Activated B cell treated with CpG ODN at 0.5 μM for 24 hours (primary cell): ENCODE measurements at regions not wholly inside any gene's neighbourhood (a gene's known extent, or its start where the extent isn't known, plus 50 kb on each side); places are given as distances from the start of the nearest gene placed in this dataset.

Experiments used
- ATAC-seq: fragments of 200-7000 bp; cut with Tn5 transposase; one replicate; pipeline ENCODE4 v1.10.0; 2021; ENCODE audit warnings: low read depth, mild to moderate bottlenecking, moderate library complexity
- CTCF ChIA-PET: fragments of 350-600 bp; sonication (Branson Sonifier 250); formaldehyde crosslinking; loops from one replicate; lab custom pipeline; 2021; ENCODE audit warnings: antibody characterized with exemption; lab: Charles Lee
- POLR2A ChIA-PET: fragments of 350-600 bp; sonication (Branson Sonifier 250); formaldehyde crosslinking; loops from one replicate; lab custom pipeline; 2021; ENCODE audit warnings: antibody characterized with exemption; lab: Charles Lee
- DNase-seq: peaks from one replicate; pipeline ENCODE4 v3.0.0; 2022
- H3K27ac Mint-ChIP-seq: one replicate; pipeline ENCODE4 v1.8.0; 2020; ENCODE audit warnings: mixed read lengths
- H3K27me3 Mint-ChIP-seq: one replicate; pipeline ENCODE4 v1.8.0; 2021; ENCODE audit warnings: mixed read lengths
- H3K36me3 Mint-ChIP-seq: one replicate; pipeline ENCODE4 v1.8.0; 2021; ENCODE audit warnings: low read depth, mixed read lengths
- H3K4me1 Mint-ChIP-seq: one replicate; pipeline ENCODE4 v1.8.0; 2021; ENCODE audit warnings: mixed read lengths
- H3K4me3 Mint-ChIP-seq: one replicate; pipeline ENCODE4 v1.8.0; 2020; ENCODE audit warnings: mild to moderate bottlenecking, mixed read lengths
- H3K9me3 Mint-ChIP-seq: one replicate; pipeline ENCODE4 v1.8.0; 2020; ENCODE audit warnings: mixed read lengths
- intact Hi-C: fragments of 100-400 bp; cut with micrococcal nuclease; formaldehyde crosslinking; loops from one replicate; pipeline ENCODE4 v1.15.1; 2024
- TF ChIP-seq, protein P1 (sequence below): fragments of 200-600 bp; IDR thresholded peaks from one replicate; pipeline ENCODE4 v1.8.0; 2022; ENCODE audit warnings: antibody characterized with exemption, mild to moderate bottlenecking

DNA sequence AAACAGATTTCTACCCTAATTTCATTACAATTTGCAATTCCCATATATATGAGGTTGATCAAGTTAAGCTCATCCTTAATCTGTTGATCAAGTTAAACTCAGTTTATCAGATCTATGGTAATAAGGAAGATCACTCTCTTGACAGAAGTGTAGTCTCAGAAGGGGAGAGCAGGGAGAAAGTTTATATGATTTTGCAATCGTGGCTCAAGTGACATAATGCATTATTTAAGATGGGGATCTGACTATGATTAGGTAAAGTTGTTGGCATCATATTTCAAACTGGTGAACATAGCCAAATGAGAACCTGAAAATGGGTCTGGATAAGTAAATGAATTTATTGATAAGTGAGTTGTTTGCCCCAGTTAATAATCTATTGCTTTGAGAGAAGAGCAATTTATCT is 995.3 kb downstream of the OTOL1 start:
- Mint-ChIP-seq H3K27me3 (no peaks in the 10 kb centered on the region), H3K9me3 (peaks cover 4% of the 10 kb centered on the region), H3K36me3 (no peaks in the 10 kb centered on the region), H3K27ac (no peak overlapping the region), H3K4me3 (no peak overlapping the region), H3K4me1 (no peaks in the 10 kb centered on the region)
- POLR2A ChIA-PET = no interaction called here
- CTCF ChIA-PET = no interaction called here
- intact Hi-C loops = no loop called here
- TF ChIP-seq, protein P1, sequence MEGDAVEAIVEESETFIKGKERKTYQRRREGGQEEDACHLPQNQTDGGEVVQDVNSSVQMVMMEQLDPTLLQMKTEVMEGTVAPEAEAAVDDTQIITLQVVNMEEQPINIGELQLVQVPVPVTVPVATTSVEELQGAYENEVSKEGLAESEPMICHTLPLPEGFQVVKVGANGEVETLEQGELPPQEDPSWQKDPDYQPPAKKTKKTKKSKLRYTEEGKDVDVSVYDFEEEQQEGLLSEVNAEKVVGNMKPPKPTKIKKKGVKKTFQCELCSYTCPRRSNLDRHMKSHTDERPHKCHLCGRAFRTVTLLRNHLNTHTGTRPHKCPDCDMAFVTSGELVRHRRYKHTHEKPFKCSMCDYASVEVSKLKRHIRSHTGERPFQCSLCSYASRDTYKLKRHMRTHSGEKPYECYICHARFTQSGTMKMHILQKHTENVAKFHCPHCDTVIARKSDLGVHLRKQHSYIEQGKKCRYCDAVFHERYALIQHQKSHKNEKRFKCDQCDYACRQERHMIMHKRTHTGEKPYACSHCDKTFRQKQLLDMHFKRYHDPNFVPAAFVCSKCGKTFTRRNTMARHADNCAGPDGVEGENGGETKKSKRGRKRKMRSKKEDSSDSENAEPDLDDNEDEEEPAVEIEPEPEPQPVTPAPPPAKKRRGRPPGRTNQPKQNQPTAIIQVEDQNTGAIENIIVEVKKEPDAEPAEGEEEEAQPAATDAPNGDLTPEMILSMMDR = no peak
- no peak for DNase-seq
- no peak for ATAC-seq

- CTCF ChIA-PET = no interaction called here
- no peaks in the 10 kb centered on the region for H3K36me3 Mint-ChIP-seq
- H3K27me3 Mint-ChIP-seq = no peaks in the 10 kb centered on the region
- no peak overlapping the region for H3K4me3 Mint-ChIP-seq
- H3K4me1 Mint-ChIP-seq = no peaks in the 10 kb centered on the region
- DNase-seq (no peak), ATAC-seq (no peak)
- peaks cover 4% of the 10 kb centered on the region for H3K9me3 Mint-ChIP-seq
- intact Hi-C loops = no loop called here
- POLR2A ChIA-PET = no interaction called here
- no peak overlapping the region for H3K27ac Mint-ChIP-seq
- TF ChIP-seq, protein P1 = no peak
Observed at GRCh38 chr3:162492446-162493081, 996.0 kb downstream of the OTOL1 start.

- no peak for DNase-seq
- Mint-ChIP-seq H3K4me3 (no peak overlapping the region), H3K27ac (no peak overlapping the region), H3K9me3 (peaks cover 7% of the 10 kb centered on the region), H3K4me1 (no peaks in the 10 kb centered on the region), H3K27me3 (no peaks in the 10 kb centered on the region), H3K36me3 (no peaks in the 10 kb centered on the region)
- POLR2A ChIA-PET = no interaction called here
- CTCF ChIA-PET = no interaction called here
- intact Hi-C loops = no loop called here
- TF ChIP-seq, protein P1 = no peak
- ATAC-seq = no peak
Observed at GRCh38 chr3:162498626-162499025, 1002.0 kb downstream of the OTOL1 start.

DNA sequence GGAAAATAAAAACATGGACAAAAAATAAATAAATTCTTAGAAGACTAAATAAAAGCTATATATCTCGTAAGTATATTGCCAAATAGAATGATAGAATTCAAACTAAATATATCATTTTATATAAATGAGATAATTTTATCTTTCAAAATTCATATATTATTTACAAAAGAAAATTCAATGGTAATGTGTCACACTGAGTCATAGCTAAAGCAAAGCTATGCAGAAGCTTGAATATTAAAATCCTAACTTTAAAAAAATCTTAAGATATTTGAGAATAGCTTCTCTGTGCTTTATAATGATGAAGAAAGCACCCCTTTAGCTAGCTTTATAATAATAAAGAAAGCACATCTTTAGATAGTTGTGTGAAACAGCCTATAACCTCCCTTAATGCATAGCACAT is 1010.8 kb downstream of the OTOL1 start:
- no peaks in the 10 kb centered on the region for H3K36me3 Mint-ChIP-seq
- intact Hi-C loops = no loop called here
- no peak for DNase-seq
- no peak overlapping the region for H3K27ac Mint-ChIP-seq
- no peaks in the 10 kb centered on the region for H3K9me3 Mint-ChIP-seq
- H3K27me3 Mint-ChIP-seq = no peaks in the 10 kb centered on the region
- no peak overlapping the region for H3K4me3 Mint-ChIP-seq
- TF ChIP-seq, protein P1 = no peak
- ChIA-PET CTCF (no interaction called here), POLR2A (no interaction called here)
- no peaks in the 10 kb centered on the region for H3K4me1 Mint-ChIP-seq
- no peak for ATAC-seq

GRCh38 chr3:162512488-162512887 is 1015.9 kb downstream of the OTOL1 start:
- Mint-ChIP-seq H3K4me3 (no peak overlapping the region), H3K27ac (no peak overlapping the region), H3K36me3 (no peaks in the 10 kb centered on the region), H3K4me1 (no peaks in the 10 kb centered on the region), H3K27me3 (no peaks in the 10 kb centered on the region), H3K9me3 (peaks cover 6% of the 10 kb centered on the region)
- POLR2A ChIA-PET = no interaction called here
- intact Hi-C loops = no loop called here
- ATAC-seq = no peak
- CTCF ChIA-PET = no interaction called here
- no peak for DNase-seq
- TF ChIP-seq, protein P1 = no peak
